SK-N-MC (cell line): ENCODE measurements at regions not wholly inside any gene's neighbourhood (a gene's known extent, or its start where the extent isn't known, plus 50 kb on each side); places are given as distances from the start of the nearest gene placed in this dataset.

Experiments
- DNase-seq: peaks from one replicate; pipeline ENCODE4 v3.0.0-alpha.2; 2011; ENCODE audit warnings: low read depth, low spot score
- H3K27ac ChIP-seq: fragments of 200-600 bp; sonication (generic); 2 replicates; pipeline ENCODE4 v1.5.1; 2016; ENCODE audit warnings: mixed run types
- H3K36me3 ChIP-seq: fragments of 200-600 bp; sonication (generic); 2 replicates; pipeline ENCODE4 v1.6.1; 2017; ENCODE audit warnings: antibody characterized with exemption, low read length, mixed read lengths; ENCODE audit not compliant: insufficient read depth
- H3K4me3 ChIP-seq: fragments of 200-600 bp; sonication (generic); 2 replicates; pipeline ENCODE4 v1.5.1; 2016
- H3K9ac ChIP-seq: fragments of 200-600 bp; sonication (generic); 2 replicates; pipeline ENCODE4 v1.8.0; 2017; ENCODE audit warnings: mixed run types, mixed read lengths; ENCODE audit not compliant: insufficient read length
- H3K9me3 ChIP-seq: fragments of 200-600 bp; sonication (generic); 2 replicates; pipeline ENCODE4 v1.6.1; 2017; ENCODE audit warnings: low read depth, mild to moderate bottlenecking, antibody characterized with exemption, low read length, moderate library complexity, mixed read lengths
- EZH2 ChIP-seq: fragments of 200-600 bp; sonication (generic); IDR thresholded peaks from one replicate; pipeline ENCODE4 v1.6.1; 2017; ENCODE audit warnings: antibody characterized with exemption
- FOXP2 ChIP-seq: optimal IDR thresholded peaks from 2 replicates; pipeline ENCODE3; 2011; ENCODE audit warnings: mild to moderate bottlenecking, moderate library complexity; ENCODE audit not compliant: insufficient read depth; ENCODE audit errors: extremely low read length, control extremely low read depth
- POLR2AphosphoS5 ChIP-seq: IDR thresholded peaks from 2 replicates; pipeline ENCODE4 v1.6.1; 2012; ENCODE audit warnings: mild to moderate bottlenecking, low read depth, low read length, borderline replicate concordance

DNA sequence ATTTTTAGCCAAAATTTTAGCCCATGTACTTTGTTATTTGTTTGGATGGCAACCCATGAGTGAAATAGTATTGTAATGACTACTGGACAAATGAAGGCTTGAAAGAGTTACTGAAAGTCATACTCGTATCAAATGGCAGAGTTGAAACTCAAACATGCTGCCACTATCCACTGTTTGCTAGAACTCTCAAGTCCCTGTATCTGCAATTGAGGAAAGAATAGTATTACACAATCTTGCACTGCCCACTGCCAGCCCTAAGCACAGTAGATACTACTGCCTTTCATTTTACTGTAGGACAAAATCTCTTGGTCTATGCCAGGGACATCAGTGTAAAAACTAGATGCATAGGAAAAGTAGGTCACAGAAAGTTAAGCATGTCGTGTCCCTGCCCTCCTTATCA is 581.1 kb upstream of the PLXNA2 start:
- no peaks in the 10 kb centered on the region for H3K36me3 ChIP-seq
- H3K9ac ChIP-seq = no peak overlapping the region
- no peak overlapping the region for H3K4me3 ChIP-seq
- H3K27ac ChIP-seq = no peak overlapping the region
- no peak for TF ChIP-seq FOXP2
- TF ChIP-seq POLR2AphosphoS5 = no peak
- no peak for TF ChIP-seq EZH2
- no peaks in the 10 kb centered on the region for H3K9me3 ChIP-seq
- DNase-seq = no peak

DNA sequence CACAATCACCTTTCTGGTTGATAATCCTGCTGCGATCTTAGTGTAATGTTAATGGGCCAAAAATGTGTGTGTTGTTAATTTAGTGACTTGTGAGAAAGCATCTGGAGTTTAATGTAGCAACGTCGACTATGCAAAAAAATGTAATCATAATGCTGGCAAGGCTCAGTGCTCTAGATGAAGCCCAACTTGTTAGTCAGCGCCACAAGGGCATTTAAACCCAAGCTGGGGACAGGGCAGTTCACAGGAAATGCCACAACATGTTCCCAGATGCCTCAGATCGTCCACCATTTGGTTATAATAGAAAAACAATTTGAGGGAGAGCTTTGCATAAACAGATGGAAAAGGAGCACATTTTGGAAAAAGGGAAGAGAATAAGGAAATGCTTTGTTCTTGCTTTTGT is 585.4 kb upstream of the PLXNA2 start:
- Histone ChIP-seq H3K36me3 (no peaks in the 10 kb centered on the region), H3K4me3 (no peak overlapping the region), H3K9me3 (no peaks in the 10 kb centered on the region), H3K9ac (no peak overlapping the region), H3K27ac (no peak overlapping the region)
- TF ChIP-seq FOXP2 (no peak), EZH2 (no peak), POLR2AphosphoS5 (no peak)
- no peak for DNase-seq

DNA sequence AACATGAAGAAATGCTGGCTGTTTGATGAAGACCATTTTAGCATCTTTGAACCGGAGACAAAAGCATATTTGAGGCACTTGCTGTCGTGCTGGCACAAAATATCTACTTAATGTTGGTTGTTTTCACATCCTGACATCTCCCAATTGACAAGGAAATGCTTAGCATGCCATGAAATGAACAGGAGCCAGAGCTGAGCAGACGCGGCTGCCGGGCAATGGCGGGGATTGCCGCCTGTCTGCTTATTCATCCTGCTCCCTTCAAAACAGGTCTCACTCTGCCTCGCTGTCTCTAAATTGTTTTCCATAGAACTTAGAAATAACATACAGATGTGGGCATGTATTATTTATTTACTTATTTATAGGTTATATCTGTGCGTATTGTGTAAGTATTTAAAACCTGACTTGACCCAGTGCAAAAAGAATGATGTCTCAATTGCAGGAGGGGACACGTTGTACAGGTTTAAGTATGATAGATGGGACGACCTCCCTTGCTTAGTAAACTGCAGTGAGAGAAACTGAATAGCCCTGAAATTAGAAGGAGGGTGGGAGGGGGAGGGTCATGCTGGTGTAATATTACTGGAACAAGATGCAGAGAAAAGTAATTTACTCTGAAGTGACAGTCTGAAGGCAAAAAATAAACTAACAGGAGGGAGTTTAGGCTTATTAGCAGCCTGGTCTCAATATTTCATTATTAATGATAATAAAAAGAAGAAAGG is 590.4 kb upstream of the PLXNA2 start:
- DNase-seq = no peak
- Histone ChIP-seq H3K36me3 (no peaks in the 10 kb centered on the region), H3K9me3 (no peaks in the 10 kb centered on the region), H3K9ac (no peak overlapping the region), H3K4me3 (no peak overlapping the region), H3K27ac (no peak overlapping the region)
- TF ChIP-seq EZH2 = no peak
- TF ChIP-seq POLR2AphosphoS5 = no peak
- no peak for TF ChIP-seq FOXP2

- DNase-seq = no peak
- TF ChIP-seq FOXP2 = no peak
- no peak for TF ChIP-seq EZH2
- TF ChIP-seq POLR2AphosphoS5 = no peak
- no peak overlapping the region for H3K4me3 ChIP-seq
- no peak overlapping the region for H3K27ac ChIP-seq
- H3K36me3 ChIP-seq = no peaks in the 10 kb centered on the region
- H3K9ac ChIP-seq = no peak overlapping the region
- H3K9me3 ChIP-seq = no peaks in the 10 kb centered on the region
Observed at GRCh38 chr1:208835097-208835463, 590.9 kb upstream of the PLXNA2 start.

DNA sequence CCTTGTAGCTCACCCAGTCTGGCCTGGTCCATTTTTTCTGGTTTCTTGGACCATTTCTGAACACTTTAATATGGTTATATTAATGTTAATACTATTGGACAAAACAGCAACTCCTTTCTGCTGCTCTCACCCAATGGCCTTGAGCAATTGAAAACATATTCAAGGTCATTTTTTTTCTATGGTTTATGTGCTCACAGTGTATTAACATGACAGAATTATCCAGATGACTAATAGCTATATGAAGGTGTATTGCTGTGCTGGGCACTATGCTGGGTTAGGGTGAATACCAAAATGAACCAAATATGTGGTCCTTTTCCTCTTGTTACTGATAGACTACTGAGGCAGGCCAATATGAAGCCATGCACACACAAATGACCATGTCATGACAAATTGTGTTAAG is 591.6 kb upstream of the PLXNA2 start:
- no peak overlapping the region for H3K4me3 ChIP-seq
- DNase-seq = no peak
- no peak overlapping the region for H3K27ac ChIP-seq
- TF ChIP-seq FOXP2 (no peak), POLR2AphosphoS5 (no peak), EZH2 (no peak)
- no peaks in the 10 kb centered on the region for H3K36me3 ChIP-seq
- no peaks in the 10 kb centered on the region for H3K9me3 ChIP-seq
- H3K9ac ChIP-seq = no peak overlapping the region

DNA sequence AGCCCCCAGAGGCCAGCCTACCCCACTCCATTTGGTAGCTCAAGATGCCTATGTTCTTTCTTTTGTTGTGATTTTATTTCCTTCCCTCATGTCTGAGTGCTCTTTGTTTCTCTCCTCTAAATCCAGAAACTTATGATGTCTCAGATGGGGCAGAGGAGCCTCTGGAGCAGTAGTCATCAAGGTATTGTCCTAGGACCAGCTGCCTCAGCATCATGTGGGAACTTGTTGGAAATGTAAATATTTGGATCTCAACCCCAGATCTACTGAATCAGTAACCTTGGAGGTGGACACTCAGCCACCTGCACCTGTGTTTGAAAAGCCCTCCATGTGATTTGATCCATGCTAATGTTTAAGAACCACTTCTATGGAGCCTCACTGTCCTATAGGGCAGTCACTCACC is 593.1 kb upstream of the PLXNA2 start:
- DNase-seq = no peak
- TF ChIP-seq FOXP2 (no peak), POLR2AphosphoS5 (no peak), EZH2 (no peak)
- no peak overlapping the region for H3K27ac ChIP-seq
- no peak overlapping the region for H3K4me3 ChIP-seq
- no peaks in the 10 kb centered on the region for H3K36me3 ChIP-seq
- no peak overlapping the region for H3K9ac ChIP-seq
- no peaks in the 10 kb centered on the region for H3K9me3 ChIP-seq

- Histone ChIP-seq H3K9me3 (no peaks in the 10 kb centered on the region), H3K27ac (no peak overlapping the region), H3K36me3 (no peaks in the 10 kb centered on the region), H3K9ac (no peak overlapping the region), H3K4me3 (no peak overlapping the region)
- DNase-seq = no peak
- TF ChIP-seq EZH2 (no peak), FOXP2 (no peak), POLR2AphosphoS5 (no peak)
Observed at GRCh38 chr1:208841436-208841835, 597.3 kb upstream of the PLXNA2 start.

DNA sequence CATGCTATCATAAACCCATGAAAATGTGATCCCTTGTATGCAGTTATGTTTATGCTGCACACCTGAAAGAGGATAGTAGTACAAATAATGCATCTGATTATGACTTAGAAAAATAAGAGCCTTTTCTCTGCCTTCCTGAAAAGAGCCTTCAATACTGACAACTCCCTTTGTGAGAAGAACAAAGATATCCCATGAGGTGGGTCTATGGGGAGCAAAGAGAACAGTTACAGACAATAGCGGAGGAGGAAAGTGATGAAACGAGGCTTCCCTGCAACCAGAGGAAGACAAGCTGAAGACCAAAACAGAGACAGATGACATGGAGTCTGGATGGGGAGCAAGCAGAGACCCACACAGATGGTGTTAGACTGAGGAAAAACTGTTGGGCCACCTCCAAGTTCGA is 598.3 kb upstream of the PLXNA2 start:
- TF ChIP-seq POLR2AphosphoS5 (no peak), EZH2 (no peak), FOXP2 (no peak)
- Histone ChIP-seq H3K9me3 (no peaks in the 10 kb centered on the region), H3K36me3 (no peaks in the 10 kb centered on the region), H3K27ac (no peak overlapping the region), H3K4me3 (no peak overlapping the region), H3K9ac (no peak overlapping the region)
- DNase-seq = no peak

GRCh38 chr1:208844158-208844557 is 600.0 kb upstream of the PLXNA2 start:
- Histone ChIP-seq H3K9me3 (no peaks in the 10 kb centered on the region), H3K4me3 (no peak overlapping the region), H3K9ac (no peak overlapping the region), H3K36me3 (no peaks in the 10 kb centered on the region), H3K27ac (no peak overlapping the region)
- no peak for DNase-seq
- TF ChIP-seq EZH2 = no peak
- no peak for TF ChIP-seq FOXP2
- no peak for TF ChIP-seq POLR2AphosphoS5
